Peyer's patch (tissue), 2 donors: ENCODE measurements at regions not wholly inside any gene's neighbourhood (a gene's known extent, or its start where the extent isn't known, plus 50 kb on each side); places are given as distances from the start of the nearest gene placed in this dataset.

Experiments used
- small RNA-seq, 2 donors: library from RNA; depleted of rRNA; stranded (forward); fragments of <200 nt; gene quantifications; one replicate each; pipeline ENCODE3, GENCODE V24; 2016

Small RNAs in the stretch of these regions (small RNA-seq; reads per million reads assigned to genes)
- gene AC004004.1 = 0 reads per million in 2 donors
